ENCODE measurements at regions not wholly inside any gene's neighbourhood (a gene's known extent, or its start where the extent isn't known, plus 50 kb on each side); places are given as distances from the start of the nearest gene placed in this dataset.

DNA sequence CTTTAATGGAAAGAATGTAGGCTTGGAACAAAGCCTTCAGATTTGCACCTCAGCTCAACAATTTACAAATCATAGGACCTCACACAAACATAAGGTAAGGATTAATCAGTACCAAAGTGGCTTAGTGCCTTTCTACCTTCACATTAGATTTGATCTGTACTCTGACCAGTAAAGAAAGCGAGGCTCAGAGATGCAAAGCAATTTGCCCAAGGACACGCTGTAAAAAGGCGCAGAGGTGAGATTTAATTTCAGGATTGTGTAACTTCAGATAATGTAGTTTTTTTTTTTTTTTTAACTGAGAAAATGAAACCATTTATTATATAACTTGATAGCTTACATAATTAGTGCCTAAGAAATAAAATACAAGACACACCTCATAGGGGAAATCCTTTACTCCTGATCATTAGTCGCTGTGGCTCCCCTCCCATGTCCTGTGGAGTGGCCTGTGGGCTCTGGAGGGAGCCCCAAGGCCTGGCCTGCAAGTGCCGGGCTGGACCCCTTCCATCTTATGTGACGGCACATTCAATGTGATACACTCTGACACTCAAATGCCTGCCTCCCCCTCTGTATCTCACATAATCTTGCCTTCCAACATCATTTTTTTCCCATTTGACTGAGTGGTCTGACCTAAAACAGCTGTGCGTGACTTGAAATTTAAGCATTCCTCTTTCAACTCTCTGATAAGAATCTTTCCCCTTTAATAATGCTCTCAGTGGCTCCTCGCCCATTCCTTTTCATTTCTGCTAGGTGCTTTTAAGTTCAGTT, 426.5 kb upstream of the DAB1 start:
- H3K27ac ChIP-seq = no peak overlapping the region
- TF ChIP-seq ZFX (IDR thresholded peaks at IDR 0.05; ENCODE audit: borderline replicate concordance) (no peak), CTCF (IDR thresholded peaks at IDR 0.05) (no peak)

GRCh38 chr1:57848406-57848805, 424.5 kb upstream of the DAB1 start:
- no peak overlapping the region for H3K27ac ChIP-seq
- TF ChIP-seq ZFX (IDR thresholded peaks at IDR 0.05; ENCODE audit: borderline replicate concordance) = no peak
- no peak for TF ChIP-seq CTCF (IDR thresholded peaks at IDR 0.05)

GRCh38 chr1:57845041-57845440, 421.2 kb upstream of the DAB1 start:
- no peak overlapping the region for H3K27ac ChIP-seq
- no peak for TF ChIP-seq CTCF (IDR thresholded peaks at IDR 0.05)

GRCh38 chr1:57844382-57844980, 420.6 kb upstream of the DAB1 start:
- no peak overlapping the region for H3K27ac ChIP-seq

DNA sequence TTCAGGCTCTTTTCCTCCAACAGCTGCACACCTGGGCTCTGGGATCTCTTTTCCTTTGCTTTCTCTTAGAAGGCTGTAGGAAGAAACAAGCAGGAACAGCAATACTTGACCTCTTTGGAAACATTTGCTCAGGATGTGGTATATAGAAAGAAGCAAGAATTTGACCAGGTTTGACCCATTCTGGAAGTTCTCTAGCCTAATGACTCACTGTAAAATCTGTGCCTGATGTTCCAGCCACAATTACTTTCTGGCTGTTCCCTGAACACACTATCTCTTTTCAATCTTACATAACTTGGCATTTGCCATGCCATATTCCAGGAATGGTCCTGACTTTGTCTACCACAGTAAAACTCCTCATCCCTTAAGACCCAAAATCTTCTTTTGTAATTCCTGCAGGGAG, 419.9 kb upstream of the DAB1 start:
- TF ChIP-seq ZFX (IDR thresholded peaks at IDR 0.05; ENCODE audit: borderline replicate concordance) (no peak), CTCF (IDR thresholded peaks at IDR 0.05) (no peak)

More at GRCh38 chr1:57844382-57844980, 420.6 kb upstream of the DAB1 start:
- TF ChIP-seq CTCF (IDR thresholded peaks at IDR 0.05) = no peak
- no peak for TF ChIP-seq ZFX (IDR thresholded peaks at IDR 0.05; ENCODE audit: borderline replicate concordance)

GRCh38 chr1:57839526-57839925, 415.7 kb upstream of the DAB1 start:
- H3K27ac ChIP-seq = no peak overlapping the region
- TF ChIP-seq CTCF (IDR thresholded peaks at IDR 0.05) (no peak), ZFX (IDR thresholded peaks at IDR 0.05; ENCODE audit: borderline replicate concordance) (no peak)

More for the DNA sequence above, 419.9 kb upstream of the DAB1 start:
- H3K27ac ChIP-seq = no peak overlapping the region

DNA sequence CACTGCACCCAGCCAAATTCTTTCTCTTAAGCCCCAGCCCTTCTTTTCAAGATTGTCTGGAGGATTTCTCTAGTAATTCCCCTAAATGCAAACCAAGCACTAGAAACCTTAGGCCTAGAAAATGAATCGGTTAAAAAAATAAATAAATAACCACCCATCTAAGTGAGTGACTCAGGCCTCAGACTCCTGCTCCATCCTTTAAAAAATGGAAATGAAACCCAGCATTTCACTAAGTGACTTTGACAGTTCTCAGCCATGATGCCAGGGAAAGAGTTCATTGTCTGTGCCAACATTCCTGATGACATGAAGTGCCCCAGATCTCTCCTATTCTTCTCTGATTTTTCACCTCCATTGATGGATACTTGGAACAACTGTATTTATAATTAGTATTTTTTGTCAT, 415.2 kb upstream of the DAB1 start:
- TF ChIP-seq ZFX (IDR thresholded peaks at IDR 0.05; ENCODE audit: borderline replicate concordance) = no peak
- TF ChIP-seq CTCF (IDR thresholded peaks at IDR 0.05) = no peak
- H3K27ac ChIP-seq = no peak overlapping the region

All from 22Rv1 (cell line).